HepG2 (cell line): ENCODE measurements at regions not wholly inside any gene's neighbourhood (a gene's known extent, or its start where the extent isn't known, plus 50 kb on each side); places are given as distances from the start of the nearest gene placed in this dataset.

Experiments
- ATAC-seq: fragments of 200-7000 bp; cut with Tn5 transposase; 3 replicates; pipeline ENCODE4 v1.9.1; 2020; ENCODE audit warnings: mild to moderate bottlenecking, moderate library complexity
- BruUV-seq: library from RNA; stranded (reverse); fragments of 400-500 nt; replicated peaks from 2 replicates; lab custom pipeline; 2021; lab: Mats Ljungman, UMichigan
- CTCF ChIA-PET: fragments of 300-600 bp; formaldehyde crosslinking; extraction: SDS; loops from one replicate; lab custom pipeline; 2021; ENCODE audit warnings: low total read pairs, inconsistent platforms, low intra/inter-chr PET ratio; lab: Yijun Ruan, JAX
- POLR2A ChIA-PET: fragments of 350-600 bp; sonication (Branson Sonifier 250); formaldehyde crosslinking; loops from one replicate; lab custom pipeline; 2020; ENCODE audit warnings: antibody characterized with exemption, inconsistent platforms; lab: Yijun Ruan, JAX
- DNase-seq: peaks from one replicate; pipeline ENCODE4 v3.0.0-alpha.2; 2015; ENCODE audit warnings: low spot score
- FAIRE-seq: peaks from 3 replicates; lab custom pipeline; 2011; peaks lifted over from hg19 to GRCh38; lab: Jason Lieb, UNC
- H2AFZ ChIP-seq: one replicate; pipeline ENCODE4 v1.6.1; 2011; ENCODE audit warnings: low read length, inconsistent platforms
- H3K27ac ChIP-seq: fragments of 300-600 bp; 3 replicates; pipeline ENCODE4 v1.8.0; 2011; ENCODE audit warnings: mixed run types, mild to moderate bottlenecking, mixed read lengths, low read length, inconsistent platforms; ENCODE audit not compliant: insufficient read depth; ENCODE audit errors: extremely low read length
- H3K27me3 ChIP-seq, 2 experiments: fragments of 200-600 bp in 1 of 2; 2 replicates in 1 of 2; 3 replicates in 1 of 2; pipeline versions ENCODE4 v1.6.0 to v1.8.0; 2011; ENCODE audit warnings: low read length in 2 of 2, mild to moderate bottlenecking in 2 of 2, moderate library complexity in 2 of 2, inconsistent platforms in 1 of 2; ENCODE audit not compliant: insufficient read depth in 2 of 2, control insufficient read depth in 1 of 2
- H3K36me3 ChIP-seq, 2 experiments: fragments of 200-600 bp in 1 of 2; replicated peaks in 1 of 2; 2 replicates in 1 of 2; 3 replicates in 1 of 2; pipeline versions ENCODE4 v1.5.1 to v1.8.0; 2011; ENCODE audit warnings: low read length in 2 of 2, inconsistent platforms in 1 of 2; ENCODE audit not compliant: insufficient read depth in 2 of 2, control insufficient read depth in 1 of 2
- H3K4me1 ChIP-seq: 2 replicates; pipeline ENCODE4 v1.5.1; 2012; ENCODE audit warnings: low read length, inconsistent platforms; ENCODE audit not compliant: insufficient read depth
- H3K4me2 ChIP-seq: 2 replicates; pipeline ENCODE4 v1.6.0; 2011; ENCODE audit warnings: low read depth, low read length, inconsistent platforms
- H3K4me3 ChIP-seq, 3 experiments: fragments of 200-600 bp in 1 of 3; sonication (generic), shearing (Covaris generic) in 1 of 3; replicated peaks in 1 of 3; 2 replicates each; pipeline ENCODE4 v1.5.1; 2011 to 2016; ENCODE audit warnings: low read length in 3 of 3, inconsistent platforms in 2 of 3, low read depth in 2 of 3, mild to moderate bottlenecking in 2 of 3, control low read depth in 1 of 3, mixed read lengths in 1 of 3; ENCODE audit not compliant: insufficient read depth in 1 of 3
- H3K79me2 ChIP-seq: one replicate; pipeline ENCODE4 v1.6.1; 2011; ENCODE audit warnings: low read length, inconsistent platforms; ENCODE audit not compliant: insufficient read depth
- H3K9ac ChIP-seq: 2 replicates; pipeline ENCODE4 v1.6.0; 2011; ENCODE audit warnings: mild to moderate bottlenecking, low read depth, low read length, inconsistent platforms; ENCODE audit not compliant: insufficient read depth
- H3K9me3 ChIP-seq: 2 replicates; pipeline ENCODE4 v1.5.1; 2012; ENCODE audit warnings: mild to moderate bottlenecking, low read length
- H4K20me1 ChIP-seq: 2 replicates; pipeline ENCODE4 v1.6.0; 2011; ENCODE audit warnings: inconsistent platforms, mild to moderate bottlenecking, low read length, moderate library complexity; ENCODE audit not compliant: insufficient read depth
- CEBPB ChIP-seq: IDR thresholded peaks from 2 replicates; pipeline ENCODE4 v1.6.1; 2011; ENCODE audit warnings: low read depth, low read length, improper control_type of control experiment, borderline replicate concordance
- MAFK ChIP-seq, 2 experiments: IDR thresholded peaks in 1 of 2; conservative IDR thresholded peaks in 1 of 2; 2 replicates each; pipeline ENCODE4 v1.6.1; 2011; ENCODE audit warnings: improper control_type of control experiment in 2 of 2, low read length in 2 of 2
- NFE2L2 ChIP-seq: fragments of 150-350 bp; IDR thresholded peaks from 2 replicates; pipeline ENCODE4 v1.6.1; 2014; ENCODE audit warnings: low read length
- PHF5A ChIP-seq: IDR thresholded peaks from one replicate; pipeline ENCODE4 v1.6.1; 2018; ENCODE audit warnings: low read depth, missing genetic modification reagents; ENCODE audit not compliant: unreplicated experiment
- SNRNP70 ChIP-seq: fragments of 200-400 bp; formaldehyde crosslinking; IDR thresholded peaks from 2 replicates; pipeline ENCODE4 v1.6.1; 2017; ENCODE audit warnings: mild to moderate bottlenecking, low read depth, low read length, moderate library complexity
- TCF7L2 ChIP-seq: IDR thresholded peaks from 2 replicates; pipeline ENCODE4 v1.6.1; 2011; ENCODE audit warnings: mild to moderate bottlenecking, low read depth, low read length, moderate library complexity
- ZKSCAN5 ChIP-seq: sonication (generic); formaldehyde crosslinking; IDR thresholded peaks from 2 replicates; pipeline ENCODE4 v1.5.1; 2020; ENCODE audit warnings: mild to moderate bottlenecking, missing genetic modification reagents
- ZNF10 ChIP-seq: sonication (generic); formaldehyde crosslinking; IDR thresholded peaks from 2 replicates; pipeline ENCODE4 v1.4.0; 2020; ENCODE audit warnings: mild to moderate bottlenecking, low read depth, missing genetic modification reagents, borderline replicate concordance
- ZNF382 ChIP-seq: sonication (generic); formaldehyde crosslinking; IDR thresholded peaks from 2 replicates; pipeline ENCODE4 v1.5.0; 2020; ENCODE audit warnings: missing genetic modification reagents, mild to moderate bottlenecking, borderline replicate concordance
- ZNF44 ChIP-seq: sonication (generic); formaldehyde crosslinking; IDR thresholded peaks from 2 replicates; pipeline ENCODE4 v1.5.1; 2020; ENCODE audit warnings: mild to moderate bottlenecking, missing genetic modification reagents
- ZNF563 ChIP-seq: sonication (generic); formaldehyde crosslinking; IDR thresholded peaks from 2 replicates; pipeline ENCODE4 v1.8.0; 2022; ENCODE audit warnings: mild to moderate bottlenecking, moderate library complexity, missing genetic modification reagents
- WGBS: methylation state at CpG from one replicate; pipeline ENCODE4 v1.1.6; 2017; ENCODE audit warnings: low lambda C conversion rate; 5-methylcytosine and 5-hydroxymethylcytosine counted together
- in situ Hi-C: cut with HindIII; loops from 2 replicates; pipeline ENCODE4 v1.10.0; 2017; ENCODE audit warnings: low pct_unique_long_range_greater_than_20kb; ENCODE audit not compliant: extremely low pct_ligation_motif_present
- intact Hi-C: fragments of 100-400 bp; cut with micrococcal nuclease; formaldehyde crosslinking; loops from one replicate; pipeline ENCODE4 v1.10.0; 2022; ENCODE audit not compliant: unreplicated experiment
- TF ChIP-seq, protein P1 (sequence below): IDR thresholded peaks from 2 replicates; pipeline ENCODE4 v1.4.0; 2020; ENCODE audit warnings: mild to moderate bottlenecking, missing genetic modification reagents
- TF ChIP-seq, protein P2 (sequence below): sonication (generic); formaldehyde crosslinking; IDR thresholded peaks from 2 replicates; pipeline ENCODE4 v1.4.0; 2020; ENCODE audit warnings: missing genetic modification reagents
- TF ChIP-seq, protein P3 (sequence below): sonication (generic); formaldehyde crosslinking; IDR thresholded peaks from 2 replicates; pipeline ENCODE4 v1.5.0; 2020; ENCODE audit warnings: mild to moderate bottlenecking, missing genetic modification reagents, borderline replicate concordance
- TF ChIP-seq, protein P4 (sequence below): IDR thresholded peaks from 2 replicates; pipeline ENCODE4 v1.6.1; 2016; ENCODE audit warnings: missing compliant biosample characterization, missing genetic modification reagents, borderline replicate concordance

DNA sequence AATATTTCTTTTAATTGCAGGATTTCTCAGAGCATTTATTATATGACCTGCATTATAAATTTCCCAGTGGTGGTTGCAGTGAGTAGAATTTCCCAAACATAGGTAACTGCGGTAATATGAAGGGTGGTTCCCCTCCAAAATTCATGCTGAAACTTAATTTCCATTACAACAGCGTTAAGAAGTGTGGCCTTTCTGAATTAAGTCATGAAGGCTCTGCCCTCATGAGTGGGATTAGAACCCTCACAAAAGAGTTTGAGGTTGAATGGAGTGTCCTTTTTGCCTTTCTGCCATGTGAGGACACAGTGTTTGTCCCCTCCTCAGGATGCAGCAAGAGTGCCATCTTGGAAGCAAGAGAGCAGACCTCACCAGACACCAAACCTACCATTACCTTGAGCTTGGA, 233.6 kb downstream of the KTN1 start (continued):
- TF ChIP-seq, protein P1, sequence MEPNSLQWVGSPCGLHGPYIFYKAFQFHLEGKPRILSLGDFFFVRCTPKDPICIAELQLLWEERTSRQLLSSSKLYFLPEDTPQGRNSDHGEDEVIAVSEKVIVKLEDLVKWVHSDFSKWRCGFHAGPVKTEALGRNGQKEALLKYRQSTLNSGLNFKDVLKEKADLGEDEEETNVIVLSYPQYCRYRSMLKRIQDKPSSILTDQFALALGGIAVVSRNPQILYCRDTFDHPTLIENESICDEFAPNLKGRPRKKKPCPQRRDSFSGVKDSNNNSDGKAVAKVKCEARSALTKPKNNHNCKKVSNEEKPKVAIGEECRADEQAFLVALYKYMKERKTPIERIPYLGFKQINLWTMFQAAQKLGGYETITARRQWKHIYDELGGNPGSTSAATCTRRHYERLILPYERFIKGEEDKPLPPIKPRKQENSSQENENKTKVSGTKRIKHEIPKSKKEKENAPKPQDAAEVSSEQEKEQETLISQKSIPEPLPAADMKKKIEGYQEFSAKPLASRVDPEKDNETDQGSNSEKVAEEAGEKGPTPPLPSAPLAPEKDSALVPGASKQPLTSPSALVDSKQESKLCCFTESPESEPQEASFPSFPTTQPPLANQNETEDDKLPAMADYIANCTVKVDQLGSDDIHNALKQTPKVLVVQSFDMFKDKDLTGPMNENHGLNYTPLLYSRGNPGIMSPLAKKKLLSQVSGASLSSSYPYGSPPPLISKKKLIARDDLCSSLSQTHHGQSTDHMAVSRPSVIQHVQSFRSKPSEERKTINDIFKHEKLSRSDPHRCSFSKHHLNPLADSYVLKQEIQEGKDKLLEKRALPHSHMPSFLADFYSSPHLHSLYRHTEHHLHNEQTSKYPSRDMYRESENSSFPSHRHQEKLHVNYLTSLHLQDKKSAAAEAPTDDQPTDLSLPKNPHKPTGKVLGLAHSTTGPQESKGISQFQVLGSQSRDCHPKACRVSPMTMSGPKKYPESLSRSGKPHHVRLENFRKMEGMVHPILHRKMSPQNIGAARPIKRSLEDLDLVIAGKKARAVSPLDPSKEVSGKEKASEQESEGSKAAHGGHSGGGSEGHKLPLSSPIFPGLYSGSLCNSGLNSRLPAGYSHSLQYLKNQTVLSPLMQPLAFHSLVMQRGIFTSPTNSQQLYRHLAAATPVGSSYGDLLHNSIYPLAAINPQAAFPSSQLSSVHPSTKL = no peak

DNA sequence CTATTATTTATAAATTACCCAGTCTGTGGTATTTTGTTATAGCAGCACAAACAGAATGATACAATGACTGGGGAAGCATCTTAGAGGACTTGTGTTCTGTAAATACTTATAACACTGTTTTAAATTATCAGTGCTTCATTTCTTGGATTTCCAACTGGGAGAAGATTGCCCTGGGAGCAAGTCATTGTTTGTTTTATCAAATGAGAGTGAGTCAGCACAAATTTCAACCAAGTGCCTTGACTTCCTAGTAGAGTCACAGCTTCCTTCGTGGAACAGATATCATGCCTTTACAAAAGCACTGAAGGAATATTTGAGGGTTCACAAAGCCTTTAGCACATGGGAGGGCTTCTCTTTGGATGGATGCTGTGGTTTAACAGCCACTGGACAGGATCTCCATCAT, 234.1 kb downstream of the KTN1 start:
- no peak for TF ChIP-seq ZNF382 (CRISPR knock-in tag)
- TF ChIP-seq MAFK (conservative IDR thresholded peaks at IDR 0.05 in 1 of 2, IDR thresholded peaks at IDR 0.05 in 1 of 2; ENCODE audit: low read length in 2 of 2) = peak; percentile 52 to 62; a peak in 3 of 4 replicates
- TF ChIP-seq, protein P2, sequence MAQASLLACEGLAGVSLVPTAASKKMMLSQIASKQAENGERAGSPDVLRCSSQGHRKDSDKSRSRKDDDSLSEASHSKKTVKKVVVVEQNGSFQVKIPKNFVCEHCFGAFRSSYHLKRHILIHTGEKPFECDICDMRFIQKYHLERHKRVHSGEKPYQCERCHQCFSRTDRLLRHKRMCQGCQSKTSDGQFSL (CRISPR knock-in tag) = no peak
- no peak for TF ChIP-seq TCF7L2
- TF ChIP-seq PHF5A = no peak
- no peak for TF ChIP-seq CEBPB
- no peak for TF ChIP-seq ZNF563 (CRISPR knock-in tag)
- TF ChIP-seq ZKSCAN5 (CRISPR knock-in tag) = no peak
- TF ChIP-seq, protein P3, sequence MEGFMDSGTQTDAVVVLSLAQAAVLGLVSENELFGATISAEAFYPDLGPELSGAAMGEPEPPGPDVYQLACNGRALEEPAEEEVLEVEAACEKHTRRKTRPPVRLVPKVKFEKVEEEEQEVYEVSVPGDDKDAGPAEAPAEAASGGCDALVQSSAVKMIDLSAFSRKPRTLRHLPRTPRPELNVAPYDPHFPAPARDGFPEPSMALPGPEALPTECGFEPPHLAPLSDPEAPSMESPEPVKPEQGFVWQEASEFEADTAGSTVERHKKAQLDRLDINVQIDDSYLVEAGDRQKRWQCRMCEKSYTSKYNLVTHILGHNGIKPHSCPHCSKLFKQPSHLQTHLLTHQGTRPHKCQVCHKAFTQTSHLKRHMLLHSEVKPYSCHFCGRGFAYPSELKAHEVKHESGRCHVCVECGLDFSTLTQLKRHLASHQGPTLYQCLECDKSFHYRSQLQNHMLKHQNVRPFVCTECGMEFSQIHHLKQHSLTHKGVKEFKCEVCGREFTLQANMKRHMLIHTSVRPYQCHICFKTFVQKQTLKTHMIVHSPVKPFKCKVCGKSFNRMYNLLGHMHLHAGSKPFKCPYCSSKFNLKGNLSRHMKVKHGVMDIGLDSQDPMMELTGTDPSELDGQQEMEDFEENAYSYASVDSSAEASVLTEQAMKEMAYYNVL (CRISPR knock-in tag) = no peak
- TF ChIP-seq ZNF44 (CRISPR knock-in tag) = no peak
- TF ChIP-seq ZNF10 (CRISPR knock-in tag) = no peak
- TF ChIP-seq SNRNP70 = no peak
- TF ChIP-seq, protein P4, sequence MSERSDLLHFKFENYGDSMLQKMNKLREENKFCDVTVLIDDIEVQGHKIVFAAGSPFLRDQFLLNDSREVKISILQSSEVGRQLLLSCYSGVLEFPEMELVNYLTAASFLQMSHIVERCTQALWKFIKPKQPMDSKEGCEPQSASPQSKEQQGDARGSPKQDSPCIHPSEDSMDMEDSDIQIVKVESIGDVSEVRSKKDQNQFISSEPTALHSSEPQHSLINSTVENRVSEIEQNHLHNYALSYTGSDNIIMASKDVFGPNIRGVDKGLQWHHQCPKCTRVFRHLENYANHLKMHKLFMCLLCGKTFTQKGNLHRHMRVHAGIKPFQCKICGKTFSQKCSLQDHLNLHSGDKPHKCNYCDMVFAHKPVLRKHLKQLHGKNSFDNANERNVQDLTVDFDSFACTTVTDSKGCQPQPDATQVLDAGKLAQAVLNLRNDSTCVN (CRISPR knock-in tag) = no peak
- TF ChIP-seq NFE2L2 = peak; percentile 44; the same call in 1 of the 2 replicates
- Histone ChIP-seq H3K27ac (no peak overlapping the region), H3K4me2 (no peak overlapping the region), H3K9ac (no peak overlapping the region), H3K4me1 (no peaks in the 10 kb centered on the region), H3K4me3 (no peak overlapping the region), H2AFZ (no peak overlapping the region), H3K9me3 (no peaks in the 10 kb centered on the region), H4K20me1 (no peaks in the 10 kb centered on the region), H3K36me3 (no peaks in the 10 kb centered on the region), H3K27me3 (no peaks in the 10 kb centered on the region), H3K79me2 (no peaks in the 10 kb centered on the region)
- in situ Hi-C loops (no loop called here), intact Hi-C loops (no loop called here)
- ATAC-seq (no peak), FAIRE-seq (no peak), DNase-seq (no peak)
- BruUV-seq = no TSS peak
- WGBS = 0% methylated on average over 1 of the region's 1 CpG
- ChIA-PET POLR2A (no interaction called here), CTCF (no interaction called here)
